ENCODE measurements at regions not wholly inside any gene's neighbourhood (a gene's known extent, or its start where the extent isn't known, plus 50 kb on each side); places are given as distances from the start of the nearest gene placed in this dataset.

GRCh38 chrX:140563893-140564292, 59.0 kb upstream of the SOX3 start:
- TF ChIP-seq MED8 (CRISPR knock-in tag; IDR thresholded peaks at IDR 0.05; ENCODE audit: insufficient replicate concordance), result no peak
- no peak for TF ChIP-seq ZNF780A (CRISPR knock-in tag; IDR thresholded peaks at IDR 0.05)
- TF ChIP-seq USF2 (IDR thresholded peaks at IDR 0.05; ENCODE audit: low read depth, low read length), result no peak
- no peak for TF ChIP-seq USF2 (CRISPR knock-in tag; IDR thresholded peaks at IDR 0.05; ENCODE audit: borderline replicate concordance)
- no peak for TF ChIP-seq RCOR2 (CRISPR knock-in tag; IDR thresholded peaks at IDR 0.05)
- TF ChIP-seq FOXM1 (CRISPR knock-in tag; IDR thresholded peaks at IDR 0.05), result no peak
- TF ChIP-seq CBX5 (CRISPR knock-in tag; IDR thresholded peaks at IDR 0.05; ENCODE audit: borderline replicate concordance), result no peak
- TF ChIP-seq PRDM15 (CRISPR knock-in tag; IDR thresholded peaks at IDR 0.05), result no peak
